ENCODE measurements at regions not wholly inside any gene's neighbourhood (a gene's known extent, or its start where the extent isn't known, plus 50 kb on each side); places are given as distances from the start of the nearest gene placed in this dataset.

DNA sequence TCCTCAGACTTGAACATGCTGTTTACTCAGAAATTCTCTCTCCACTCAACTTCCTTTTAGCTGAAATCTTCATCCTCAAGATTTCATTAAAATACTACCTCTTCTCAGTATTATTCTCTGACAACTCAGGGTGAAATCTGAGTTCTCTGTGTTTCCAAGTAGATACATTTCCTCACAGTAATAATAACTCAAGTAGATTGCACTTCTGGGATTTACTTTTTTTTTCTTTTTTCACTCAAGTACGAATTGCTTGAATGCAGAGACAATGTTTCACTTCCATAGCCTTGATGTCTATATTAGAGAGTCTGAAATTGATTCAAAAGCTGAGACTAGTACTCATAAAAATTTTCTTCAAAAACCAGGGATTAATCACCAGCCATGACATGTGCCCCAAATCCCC is 166.4 kb downstream of the SLITRK5 start:
- H3K4me3 ChIP-seq (ENCODE audit: insufficient read depth, low read length), result no peak overlapping the region
- no peak for DNase-seq (ENCODE audit: insufficient read length, low spot score, missing footprints)
- H3K4me1 ChIP-seq (ENCODE audit: insufficient read depth, low read length), result no peaks in the 10 kb centered on the region
- H3K4me2 ChIP-seq (ENCODE audit: insufficient read depth, low read length), result no peak overlapping the region
- TF ChIP-seq, protein P1, sequence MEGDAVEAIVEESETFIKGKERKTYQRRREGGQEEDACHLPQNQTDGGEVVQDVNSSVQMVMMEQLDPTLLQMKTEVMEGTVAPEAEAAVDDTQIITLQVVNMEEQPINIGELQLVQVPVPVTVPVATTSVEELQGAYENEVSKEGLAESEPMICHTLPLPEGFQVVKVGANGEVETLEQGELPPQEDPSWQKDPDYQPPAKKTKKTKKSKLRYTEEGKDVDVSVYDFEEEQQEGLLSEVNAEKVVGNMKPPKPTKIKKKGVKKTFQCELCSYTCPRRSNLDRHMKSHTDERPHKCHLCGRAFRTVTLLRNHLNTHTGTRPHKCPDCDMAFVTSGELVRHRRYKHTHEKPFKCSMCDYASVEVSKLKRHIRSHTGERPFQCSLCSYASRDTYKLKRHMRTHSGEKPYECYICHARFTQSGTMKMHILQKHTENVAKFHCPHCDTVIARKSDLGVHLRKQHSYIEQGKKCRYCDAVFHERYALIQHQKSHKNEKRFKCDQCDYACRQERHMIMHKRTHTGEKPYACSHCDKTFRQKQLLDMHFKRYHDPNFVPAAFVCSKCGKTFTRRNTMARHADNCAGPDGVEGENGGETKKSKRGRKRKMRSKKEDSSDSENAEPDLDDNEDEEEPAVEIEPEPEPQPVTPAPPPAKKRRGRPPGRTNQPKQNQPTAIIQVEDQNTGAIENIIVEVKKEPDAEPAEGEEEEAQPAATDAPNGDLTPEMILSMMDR (IDR thresholded peaks at IDR 0.05; ENCODE audit: extremely low read depth, low read depth, low read length), result no peak
- H3K27me3 ChIP-seq (ENCODE audit: insufficient read depth, low read length), result no peaks in the 10 kb centered on the region
- no peaks in the 10 kb centered on the region for H3K79me2 ChIP-seq (ENCODE audit: insufficient read depth, low read length)
- H3K27ac ChIP-seq (ENCODE audit: low read depth, low read length), result no peak overlapping the region
- no peaks in the 10 kb centered on the region for H3K36me3 ChIP-seq (ENCODE audit: insufficient read depth, low read length)
- H3K9me3 ChIP-seq (ENCODE audit: low read depth, low read length), result no peaks in the 10 kb centered on the region
- H2AFZ ChIP-seq (ENCODE audit: low read length), result no peak overlapping the region
- H4K20me1 ChIP-seq (ENCODE audit: insufficient read depth, low read length), result no peaks in the 10 kb centered on the region

DNA sequence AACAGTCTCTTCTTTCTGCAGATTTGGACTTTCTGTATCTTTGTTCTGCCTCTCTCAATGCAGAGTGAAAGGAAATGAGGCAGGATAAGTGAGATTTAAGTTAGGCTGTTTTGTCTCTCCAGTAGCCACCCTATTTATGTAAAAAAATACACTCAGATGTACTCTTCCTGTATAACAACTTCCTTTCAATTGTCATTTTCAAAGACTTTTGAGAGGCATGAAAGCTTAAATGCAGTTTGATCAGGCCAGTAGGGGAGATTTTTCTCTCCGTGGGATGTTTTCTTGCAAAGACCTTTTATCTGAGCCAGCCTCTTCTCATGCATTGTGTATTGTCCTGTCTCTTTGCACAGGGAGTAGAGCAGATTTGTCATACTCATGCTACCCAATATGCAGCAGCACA is 166.8 kb downstream of the SLITRK5 start:
- Histone ChIP-seq H3K4me1 (ENCODE audit: insufficient read depth, low read length) (no peaks in the 10 kb centered on the region), H3K79me2 (ENCODE audit: insufficient read depth, low read length) (no peaks in the 10 kb centered on the region), H3K4me3 (ENCODE audit: insufficient read depth, low read length) (no peak overlapping the region), H3K27me3 (ENCODE audit: insufficient read depth, low read length) (no peaks in the 10 kb centered on the region), H2AFZ (ENCODE audit: low read length) (no peak overlapping the region), H4K20me1 (ENCODE audit: insufficient read depth, low read length) (no peaks in the 10 kb centered on the region), H3K36me3 (ENCODE audit: insufficient read depth, low read length) (no peaks in the 10 kb centered on the region), H3K4me2 (ENCODE audit: insufficient read depth, low read length) (no peak overlapping the region), H3K27ac (ENCODE audit: low read depth, low read length) (no peak overlapping the region), H3K9me3 (ENCODE audit: low read depth, low read length) (no peaks in the 10 kb centered on the region)
- TF ChIP-seq, protein P1 (IDR thresholded peaks at IDR 0.05; ENCODE audit: extremely low read depth, low read depth, low read length), result no peak
- no peak for DNase-seq (ENCODE audit: insufficient read length, low spot score, missing footprints)

DNA sequence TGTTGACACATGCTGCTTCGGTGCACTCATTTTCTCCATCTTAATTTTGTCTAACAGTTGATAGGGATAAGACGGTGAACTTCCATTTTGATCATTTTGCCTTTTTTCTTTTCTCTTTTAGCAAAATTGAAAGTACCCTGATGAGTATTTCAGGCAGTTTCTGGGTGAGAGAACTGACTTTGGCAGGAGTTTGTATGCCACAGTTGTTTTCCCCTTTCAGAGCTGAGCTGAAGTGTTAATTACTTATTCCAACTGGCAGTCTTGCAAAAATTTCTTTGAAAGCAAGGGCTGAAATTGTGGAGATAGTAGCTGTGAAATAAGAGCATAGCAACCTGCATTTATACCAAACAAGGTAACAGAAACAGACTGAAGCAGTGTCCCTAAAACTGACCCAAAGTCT is 180.2 kb downstream of the SLITRK5 start:
- Histone ChIP-seq H3K27ac (ENCODE audit: low read depth, low read length) (no peak overlapping the region), H3K4me3 (ENCODE audit: insufficient read depth, low read length) (no peak overlapping the region), H3K79me2 (ENCODE audit: insufficient read depth, low read length) (no peaks in the 10 kb centered on the region), H3K36me3 (ENCODE audit: insufficient read depth, low read length) (no peaks in the 10 kb centered on the region), H4K20me1 (ENCODE audit: insufficient read depth, low read length) (no peaks in the 10 kb centered on the region), H3K9me3 (ENCODE audit: low read depth, low read length) (no peaks in the 10 kb centered on the region), H2AFZ (ENCODE audit: low read length) (no peak overlapping the region), H3K27me3 (ENCODE audit: insufficient read depth, low read length) (no peaks in the 10 kb centered on the region), H3K4me2 (ENCODE audit: insufficient read depth, low read length) (no peak overlapping the region), H3K4me1 (ENCODE audit: insufficient read depth, low read length) (no peaks in the 10 kb centered on the region)
- TF ChIP-seq, protein P1 (IDR thresholded peaks at IDR 0.05; ENCODE audit: extremely low read depth, low read depth, low read length), result no peak
- DNase-seq (ENCODE audit: insufficient read length, low spot score, missing footprints), result no peak

DNA sequence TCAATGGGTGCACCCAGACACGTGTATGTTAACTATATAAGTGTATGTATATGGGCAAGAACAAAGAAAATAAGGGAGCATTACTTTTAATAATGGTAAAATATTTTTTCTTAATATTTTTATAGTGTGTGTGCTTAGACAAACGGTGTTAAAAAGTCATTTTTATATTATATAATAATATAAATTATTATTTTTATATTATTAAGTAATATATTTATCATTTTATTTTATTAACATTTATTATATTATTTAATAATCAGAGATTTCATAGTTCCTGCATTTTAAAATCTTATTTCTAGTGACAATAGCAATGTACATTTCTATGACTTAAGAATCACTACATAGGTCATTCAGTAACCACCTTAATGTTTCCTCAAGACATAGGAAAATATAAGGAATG is 184.4 kb downstream of the SLITRK5 start:
- no peak overlapping the region for H3K27ac ChIP-seq (ENCODE audit: low read depth, low read length)
- no peaks in the 10 kb centered on the region for H3K27me3 ChIP-seq (ENCODE audit: insufficient read depth, low read length)
- H4K20me1 ChIP-seq (ENCODE audit: insufficient read depth, low read length), result no peaks in the 10 kb centered on the region
- H2AFZ ChIP-seq (ENCODE audit: low read length), result no peak overlapping the region
- no peaks in the 10 kb centered on the region for H3K36me3 ChIP-seq (ENCODE audit: insufficient read depth, low read length)
- DNase-seq (ENCODE audit: insufficient read length, low spot score, missing footprints), result no peak
- H3K4me3 ChIP-seq (ENCODE audit: insufficient read depth, low read length), result no peak overlapping the region
- no peaks in the 10 kb centered on the region for H3K9me3 ChIP-seq (ENCODE audit: low read depth, low read length)
- no peaks in the 10 kb centered on the region for H3K4me1 ChIP-seq (ENCODE audit: insufficient read depth, low read length)
- no peaks in the 10 kb centered on the region for H3K79me2 ChIP-seq (ENCODE audit: insufficient read depth, low read length)
- TF ChIP-seq, protein P1 (IDR thresholded peaks at IDR 0.05; ENCODE audit: extremely low read depth, low read depth, low read length), result no peak
- H3K4me2 ChIP-seq (ENCODE audit: insufficient read depth, low read length), result no peak overlapping the region

Data from osteoblast (primary cell).